ENCODE measurements at regions not wholly inside any gene's neighbourhood (a gene's known extent, or its start where the extent isn't known, plus 50 kb on each side); places are given as distances from the start of the nearest gene placed in this dataset.

GRCh38 chr6:80961166-80961565 lies 791.3 kb downstream of the TENT5A start:
- TF ChIP-seq CTCF (IDR thresholded peaks at IDR 0.05) (no peak), EP300 (IDR thresholded peaks at IDR 0.05) (no peak)

Data from esophagus muscularis mucosa (tissue), 3 donors.